ENCODE measurements at regions not wholly inside any gene's neighbourhood (a gene's known extent, or its start where the extent isn't known, plus 50 kb on each side); places are given as distances from the start of the nearest gene placed in this dataset.

DNA sequence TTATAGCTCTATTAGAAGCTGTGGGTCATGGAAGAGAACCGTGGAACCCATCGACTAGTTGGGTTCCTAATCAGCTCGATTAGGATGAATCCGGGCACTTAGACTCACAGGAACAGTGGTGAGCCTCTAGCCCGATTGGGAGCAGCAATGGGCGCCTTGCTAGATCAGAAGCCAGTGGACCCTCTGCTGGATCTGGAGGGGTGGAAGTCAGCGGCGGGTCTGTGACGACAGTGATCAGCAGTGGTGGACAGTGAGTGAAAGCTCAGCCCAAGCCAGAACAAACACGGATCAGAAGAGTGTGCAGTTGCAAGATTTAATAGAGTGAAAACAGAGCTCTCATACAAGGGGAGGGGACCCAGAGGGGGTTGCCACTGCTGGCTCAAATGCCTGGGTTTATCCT lies 1170.2 kb downstream of the OTOL1 start:
- H3K9me3 Mint-ChIP-seq: peaks cover 35% of the 10 kb centered on the region
- no peak for ATAC-seq
- H3K36me3 Mint-ChIP-seq: peaks cover 20% of the 10 kb centered on the region
- ChIA-PET POLR2A (no interaction called here), CTCF (no interaction called here)
- peaks cover 25% of the 10 kb centered on the region for H3K4me1 Mint-ChIP-seq
- no peak overlapping the region for H3K4me3 Mint-ChIP-seq
- no peak for DNase-seq (ENCODE audit: low spot score)
- H3K27ac Mint-ChIP-seq: peak overlapping the region; percentile 14; the same call in 1 of the 2 replicates
- H3K27me3 Mint-ChIP-seq (ENCODE audit: low read depth): no peaks in the 10 kb centered on the region
- TF ChIP-seq NR2C2 (CRISPR knock-in tag; IDR thresholded peaks at IDR 0.05) (no peak), FOXK1 (CRISPR knock-in tag; IDR thresholded peaks at IDR 0.05) (no peak), ZNF121 (CRISPR knock-in tag; IDR thresholded peaks at IDR 0.05) (no peak), ESRRA (CRISPR knock-in tag; IDR thresholded peaks at IDR 0.05; ENCODE audit: borderline replicate concordance) (no peak), JUN (CRISPR knock-in tag; IDR thresholded peaks at IDR 0.05) (no peak)
- TF ChIP-seq, protein P1, sequence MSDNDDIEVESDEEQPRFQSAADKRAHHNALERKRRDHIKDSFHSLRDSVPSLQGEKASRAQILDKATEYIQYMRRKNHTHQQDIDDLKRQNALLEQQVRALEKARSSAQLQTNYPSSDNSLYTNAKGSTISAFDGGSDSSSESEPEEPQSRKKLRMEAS (CRISPR knock-in tag; IDR thresholded peaks at IDR 0.05): no peak

DNA sequence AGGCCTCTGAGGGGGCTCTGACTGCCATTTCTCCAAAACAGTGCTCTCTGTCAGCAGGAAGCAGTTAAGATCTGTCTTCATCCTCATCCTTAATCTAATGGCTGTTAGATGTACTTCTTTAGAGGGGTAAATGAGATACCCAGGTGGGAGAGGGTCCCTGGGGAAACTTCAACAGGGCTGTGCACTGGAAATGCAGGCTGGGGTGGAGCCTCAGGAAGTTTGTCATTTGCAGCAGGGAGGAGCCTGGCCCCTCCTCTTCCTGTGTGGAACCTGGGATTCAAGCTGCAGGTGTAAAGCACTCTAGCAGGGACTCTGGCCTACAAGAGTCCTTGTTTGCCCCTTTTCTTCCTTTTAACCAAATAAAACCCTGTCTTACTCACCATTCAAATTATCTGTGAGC lies 1173.6 kb downstream of the OTOL1 start:
- ChIA-PET POLR2A (no interaction called here), CTCF (no interaction called here)
- ATAC-seq: peak; percentile 75
- TF ChIP-seq PRRX2 (CRISPR knock-in tag; IDR thresholded peaks at IDR 0.05) (no peak), IRF2 (CRISPR knock-in tag; IDR thresholded peaks at IDR 0.05; ENCODE audit: borderline replicate concordance, low read depth) (no peak), EMX1 (CRISPR knock-in tag; IDR thresholded peaks at IDR 0.05) (no peak), ZNF671 (CRISPR knock-in tag; IDR thresholded peaks at IDR 0.05) (no peak), ZNF138 (CRISPR knock-in tag; conservative IDR thresholded peaks at IDR 0.05) (no peak), RELA (CRISPR knock-in tag; IDR thresholded peaks at IDR 0.05; ENCODE audit: borderline replicate concordance) (no peak), NFE2L1 (CRISPR knock-in tag; IDR thresholded peaks at IDR 0.05) (no peak), ZNF219 (CRISPR knock-in tag; IDR thresholded peaks at IDR 0.05; ENCODE audit: borderline replicate concordance) (no peak), FOXJ3 (CRISPR knock-in tag; IDR thresholded peaks at IDR 0.05; ENCODE audit: borderline replicate concordance) (no peak), MYBL2 (CRISPR knock-in tag; IDR thresholded peaks at IDR 0.05) (no peak), GTF2I (CRISPR knock-in tag; conservative IDR thresholded peaks at IDR 0.05) (no peak), NR1H2 (CRISPR knock-in tag; IDR thresholded peaks at IDR 0.05) (no peak), SMAD3 (CRISPR knock-in tag; IDR thresholded peaks at IDR 0.05; ENCODE audit: borderline replicate concordance) (no peak), NFYB (CRISPR knock-in tag; conservative IDR thresholded peaks at IDR 0.05; ENCODE audit: low read depth) (no peak)
- TF ChIP-seq, protein P2, sequence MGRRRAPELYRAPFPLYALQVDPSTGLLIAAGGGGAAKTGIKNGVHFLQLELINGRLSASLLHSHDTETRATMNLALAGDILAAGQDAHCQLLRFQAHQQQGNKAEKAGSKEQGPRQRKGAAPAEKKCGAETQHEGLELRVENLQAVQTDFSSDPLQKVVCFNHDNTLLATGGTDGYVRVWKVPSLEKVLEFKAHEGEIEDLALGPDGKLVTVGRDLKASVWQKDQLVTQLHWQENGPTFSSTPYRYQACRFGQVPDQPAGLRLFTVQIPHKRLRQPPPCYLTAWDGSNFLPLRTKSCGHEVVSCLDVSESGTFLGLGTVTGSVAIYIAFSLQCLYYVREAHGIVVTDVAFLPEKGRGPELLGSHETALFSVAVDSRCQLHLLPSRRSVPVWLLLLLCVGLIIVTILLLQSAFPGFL (CRISPR knock-in tag; IDR thresholded peaks at IDR 0.05; ENCODE audit: borderline replicate concordance): no peak
- TF ChIP-seq, protein P3, sequence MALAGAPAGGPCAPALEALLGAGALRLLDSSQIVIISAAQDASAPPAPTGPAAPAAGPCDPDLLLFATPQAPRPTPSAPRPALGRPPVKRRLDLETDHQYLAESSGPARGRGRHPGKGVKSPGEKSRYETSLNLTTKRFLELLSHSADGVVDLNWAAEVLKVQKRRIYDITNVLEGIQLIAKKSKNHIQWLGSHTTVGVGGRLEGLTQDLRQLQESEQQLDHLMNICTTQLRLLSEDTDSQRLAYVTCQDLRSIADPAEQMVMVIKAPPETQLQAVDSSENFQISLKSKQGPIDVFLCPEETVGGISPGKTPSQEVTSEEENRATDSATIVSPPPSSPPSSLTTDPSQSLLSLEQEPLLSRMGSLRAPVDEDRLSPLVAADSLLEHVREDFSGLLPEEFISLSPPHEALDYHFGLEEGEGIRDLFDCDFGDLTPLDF (CRISPR knock-in tag; IDR thresholded peaks at IDR 0.05): no peak
- TF ChIP-seq, protein P4, sequence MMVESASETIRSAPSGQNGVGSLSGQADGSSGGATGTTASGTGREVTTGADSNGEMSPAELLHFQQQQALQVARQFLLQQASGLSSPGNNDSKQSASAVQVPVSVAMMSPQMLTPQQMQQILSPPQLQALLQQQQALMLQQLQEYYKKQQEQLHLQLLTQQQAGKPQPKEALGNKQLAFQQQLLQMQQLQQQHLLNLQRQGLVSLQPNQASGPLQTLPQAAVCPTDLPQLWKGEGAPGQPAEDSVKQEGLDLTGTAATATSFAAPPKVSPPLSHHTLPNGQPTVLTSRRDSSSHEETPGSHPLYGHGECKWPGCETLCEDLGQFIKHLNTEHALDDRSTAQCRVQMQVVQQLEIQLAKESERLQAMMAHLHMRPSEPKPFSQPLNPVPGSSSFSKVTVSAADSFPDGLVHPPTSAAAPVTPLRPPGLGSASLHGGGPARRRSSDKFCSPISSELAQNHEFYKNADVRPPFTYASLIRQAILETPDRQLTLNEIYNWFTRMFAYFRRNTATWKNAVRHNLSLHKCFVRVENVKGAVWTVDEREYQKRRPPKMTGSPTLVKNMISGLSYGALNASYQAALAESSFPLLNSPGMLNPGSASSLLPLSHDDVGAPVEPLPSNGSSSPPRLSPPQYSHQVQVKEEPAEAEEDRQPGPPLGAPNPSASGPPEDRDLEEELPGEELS (CRISPR knock-in tag; IDR thresholded peaks at IDR 0.05): no peak
- TF ChIP-seq, protein P5, sequence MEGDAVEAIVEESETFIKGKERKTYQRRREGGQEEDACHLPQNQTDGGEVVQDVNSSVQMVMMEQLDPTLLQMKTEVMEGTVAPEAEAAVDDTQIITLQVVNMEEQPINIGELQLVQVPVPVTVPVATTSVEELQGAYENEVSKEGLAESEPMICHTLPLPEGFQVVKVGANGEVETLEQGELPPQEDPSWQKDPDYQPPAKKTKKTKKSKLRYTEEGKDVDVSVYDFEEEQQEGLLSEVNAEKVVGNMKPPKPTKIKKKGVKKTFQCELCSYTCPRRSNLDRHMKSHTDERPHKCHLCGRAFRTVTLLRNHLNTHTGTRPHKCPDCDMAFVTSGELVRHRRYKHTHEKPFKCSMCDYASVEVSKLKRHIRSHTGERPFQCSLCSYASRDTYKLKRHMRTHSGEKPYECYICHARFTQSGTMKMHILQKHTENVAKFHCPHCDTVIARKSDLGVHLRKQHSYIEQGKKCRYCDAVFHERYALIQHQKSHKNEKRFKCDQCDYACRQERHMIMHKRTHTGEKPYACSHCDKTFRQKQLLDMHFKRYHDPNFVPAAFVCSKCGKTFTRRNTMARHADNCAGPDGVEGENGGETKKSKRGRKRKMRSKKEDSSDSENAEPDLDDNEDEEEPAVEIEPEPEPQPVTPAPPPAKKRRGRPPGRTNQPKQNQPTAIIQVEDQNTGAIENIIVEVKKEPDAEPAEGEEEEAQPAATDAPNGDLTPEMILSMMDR (IDR thresholded peaks at IDR 0.05): no peak
- TF ChIP-seq, protein P6, sequence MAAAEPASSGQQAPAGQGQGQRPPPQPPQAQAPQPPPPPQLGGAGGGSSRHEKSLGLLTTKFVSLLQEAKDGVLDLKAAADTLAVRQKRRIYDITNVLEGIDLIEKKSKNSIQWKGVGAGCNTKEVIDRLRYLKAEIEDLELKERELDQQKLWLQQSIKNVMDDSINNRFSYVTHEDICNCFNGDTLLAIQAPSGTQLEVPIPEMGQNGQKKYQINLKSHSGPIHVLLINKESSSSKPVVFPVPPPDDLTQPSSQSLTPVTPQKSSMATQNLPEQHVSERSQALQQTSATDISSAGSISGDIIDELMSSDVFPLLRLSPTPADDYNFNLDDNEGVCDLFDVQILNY (CRISPR knock-in tag; IDR thresholded peaks at IDR 0.05): no peak
- Mint-ChIP-seq H3K4me3 (no peak overlapping the region), H3K4me1 (peaks cover 31% of the 10 kb centered on the region), H3K36me3 (peaks cover 12% of the 10 kb centered on the region), H3K27ac (no peak overlapping the region), H3K27me3 (ENCODE audit: low read depth) (no peaks in the 10 kb centered on the region), H3K9me3 (peaks cover 23% of the 10 kb centered on the region)
- DNase-seq (ENCODE audit: low spot score): no peak

Measured in WTC11 (cell line).